Heart left ventricle (tissue), 16 donors: ENCODE measurements at regions not wholly inside any gene's neighbourhood (a gene's known extent, or its start where the extent isn't known, plus 50 kb on each side); places are given as distances from the start of the nearest gene placed in this dataset.
A peak's percentile ranks its signal among the peaks of the same experiment; 100 is the strongest.

Experiments used
- ATAC-seq, 4 donors: fragments of 200-7000 bp; cut with Tn5 transposase; one replicate each; pipeline ENCODE4 v1.9.1; 2020 to 2022; ENCODE audit warnings: moderate library complexity in 4 of 4, mild to moderate bottlenecking in 3 of 4, moderate number of reproducible peaks in 1 of 4
- DNase-seq, 5 donors: peaks; one replicate each; pipeline ENCODE4 v3.0.0-alpha.2; 2020
- H3K27ac ChIP-seq, 12 donors: fragments of 200-600 bp; sonication (generic) in 4 of 12; one replicate each; pipeline versions ENCODE4 v1.5.0 to v1.8.0; 2016 to 2022; ENCODE audit warnings: mild to moderate bottlenecking in 2 of 12
- H3K27me3 ChIP-seq, 9 donors: fragments of 200-600 bp; sonication (generic) in 2 of 9; one replicate each; pipeline versions ENCODE4 v1.5.1 to v1.8.0; 2016 to 2022; ENCODE audit warnings: mild to moderate bottlenecking in 3 of 9
- H3K36me3 ChIP-seq, 9 donors: fragments of 200-600 bp; sonication (generic) in 2 of 9; one replicate each; pipeline versions ENCODE4 v1.5.0 to v1.8.0; 2018 to 2022; ENCODE audit warnings: mild to moderate bottlenecking in 2 of 9
- H3K4me1 ChIP-seq, 12 donors: fragments of 200-600 bp; sonication (generic) in 4 of 12; one replicate each; pipeline versions ENCODE4 v1.5.0 to v1.8.0; 2016 to 2022; ENCODE audit warnings: mild to moderate bottlenecking in 3 of 12
- H3K4me3 ChIP-seq, 12 donors: fragments of 200-600 bp; sonication (generic) in 4 of 12; one replicate each; pipeline versions ENCODE4 v1.5.0 to v1.8.0; 2017 to 2022; ENCODE audit warnings: mild to moderate bottlenecking in 9 of 12, moderate library complexity in 4 of 12
- H3K9me3 ChIP-seq, 12 donors: fragments of 200-600 bp; sonication (generic) in 4 of 12; one replicate each; pipeline versions ENCODE4 v1.5.0 to v1.8.0; 2016 to 2022; ENCODE audit warnings: mild to moderate bottlenecking in 1 of 12
- POLR2A ChIP-seq, 2 donors: fragments of 450-650 bp; IDR thresholded peaks; one replicate each; pipeline ENCODE4 v1.6.1; 2017; ENCODE audit warnings: antibody characterized with exemption in 2 of 2, mild to moderate bottlenecking in 2 of 2, moderate library complexity in 2 of 2
- WGBS, 4 donors: extraction: QIAGEN DNeasy Blood & Tissue Kit in 2 of 4; methylation state at CpG; one replicate each; pipeline versions ENCODE4 v1.1.5 to v1.1.7; 2013 to 2018; 5-methylcytosine and 5-hydroxymethylcytosine counted together
- intact Hi-C, 10 donors: fragments of 100-400 bp; cut with DNase I; formaldehyde crosslinking; loops; one replicate each; pipeline versions ENCODE4 v1.11.1 to v1.14.2; 2022
- TF ChIP-seq, protein P1 (sequence below), 12 donors: fragments of 200-600 bp; sonication (generic) in 4 of 12; IDR thresholded peaks; one replicate each; pipeline versions ENCODE4 v1.5.0 to v1.8.0; 2018 to 2022; ENCODE audit warnings: antibody characterized with exemption in 12 of 12, mild to moderate bottlenecking in 5 of 12
- donor health status: ischemic (EF 13 %, LVEDD 7.1; RV severe dilation, severe dysfunction).
- donor health status: healthy with polysubstance abuse.
- donor health status: DM: no; HTN: yes; CAD: no.
- donor health status: DM: no; HTN: no; CAD: no.
- donor health status: ischemic (EF 25% LVEDD 6.9; RV normal size, moderate dysfunction).
- donor health status: ischemic (EF 25% LVEDD 5.7; RV mildly dilated, moderate dysfunction).
- donor health status: healthy.
- donor health status: DM: yes; HTN: yes; CAD: no.
- donor health status: ischemic (EF 35%, LVEDD 5.7; RV mildly dilated, moderate dysfunction).
- donor health status: nonischemic (EF 11% LVEDD 7.7; RV severe dilation, severe dysfunction).
- donor health status: DM: yes; HTN: yes; CAD: no.
- donor health status: PGD.
- donor health status: ischemic (EF 29% LVEDD 5.4; RV normal size, mild dysfunction).
- donor health status: nonischemic (EF 23%, LVEDD 6.1; RV moderate dilation, normal function).

- H3K9me3 ChIP-seq = no peaks in the 10 kb centered on the region
- intact Hi-C loops = loop anchor here in 2 of 10 donors (5.0 kb wide), 2 partner anchors 59 to 444 kb away; partner anchors contain the start of gene PLPP3 (in 1 of the 2)
- peak in 1 of 4 donors; percentile 18 for ATAC-seq
- H3K4me1 ChIP-seq = peaks cover 0 to 25% (median 9%) of the 10 kb centered on the region in 12 donors
- H3K27me3 ChIP-seq = no peaks in the 10 kb centered on the region
- H3K27ac ChIP-seq = peak overlapping the region in 1 of 12 donors; percentile 26
- 71 to 82% (median 76%) methylated on average over 7 of the region's 7 CpGs for WGBS, 4 donors
- no peak overlapping the region for H3K4me3 ChIP-seq
- DNase-seq = no peak
- TF ChIP-seq POLR2A (IDR thresholded peaks at IDR 0.05) = no peak
- TF ChIP-seq, protein P1, sequence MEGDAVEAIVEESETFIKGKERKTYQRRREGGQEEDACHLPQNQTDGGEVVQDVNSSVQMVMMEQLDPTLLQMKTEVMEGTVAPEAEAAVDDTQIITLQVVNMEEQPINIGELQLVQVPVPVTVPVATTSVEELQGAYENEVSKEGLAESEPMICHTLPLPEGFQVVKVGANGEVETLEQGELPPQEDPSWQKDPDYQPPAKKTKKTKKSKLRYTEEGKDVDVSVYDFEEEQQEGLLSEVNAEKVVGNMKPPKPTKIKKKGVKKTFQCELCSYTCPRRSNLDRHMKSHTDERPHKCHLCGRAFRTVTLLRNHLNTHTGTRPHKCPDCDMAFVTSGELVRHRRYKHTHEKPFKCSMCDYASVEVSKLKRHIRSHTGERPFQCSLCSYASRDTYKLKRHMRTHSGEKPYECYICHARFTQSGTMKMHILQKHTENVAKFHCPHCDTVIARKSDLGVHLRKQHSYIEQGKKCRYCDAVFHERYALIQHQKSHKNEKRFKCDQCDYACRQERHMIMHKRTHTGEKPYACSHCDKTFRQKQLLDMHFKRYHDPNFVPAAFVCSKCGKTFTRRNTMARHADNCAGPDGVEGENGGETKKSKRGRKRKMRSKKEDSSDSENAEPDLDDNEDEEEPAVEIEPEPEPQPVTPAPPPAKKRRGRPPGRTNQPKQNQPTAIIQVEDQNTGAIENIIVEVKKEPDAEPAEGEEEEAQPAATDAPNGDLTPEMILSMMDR (IDR thresholded peaks at IDR 0.05) = no peak
- no peaks in the 10 kb centered on the region for H3K36me3 ChIP-seq
Observed at GRCh38 chr1:56133522-56134472, 445.6 kb downstream of the PLPP3 start.

DNA sequence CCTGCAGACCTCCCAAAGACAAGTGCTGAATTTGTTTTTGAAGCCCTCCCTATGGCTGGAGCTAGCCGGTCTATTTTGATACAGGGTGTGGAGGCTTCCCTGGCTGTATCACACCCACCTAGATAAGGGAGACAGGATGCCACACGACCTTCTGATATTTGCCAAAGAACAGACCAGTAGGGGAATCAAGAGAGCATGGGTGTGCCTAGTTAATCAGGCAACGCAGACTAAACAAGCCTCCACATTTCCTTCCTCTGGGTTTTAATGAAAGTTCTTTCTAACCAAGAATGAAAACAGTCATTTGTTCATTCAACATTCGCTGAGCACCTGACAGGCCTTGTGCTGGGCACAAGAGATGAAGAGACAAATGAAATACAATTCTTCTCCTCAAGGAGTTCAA is 446.8 kb downstream of the PLPP3 start:
- no peaks in the 10 kb centered on the region for H3K36me3 ChIP-seq
- ATAC-seq (peak; percentile 81 to 95 (median 90)), DNase-seq (peak in 1 of 5 donors; percentile 29)
- peak overlapping the region in 6 of 12 donors; percentile 11 to 35 (median 28) for H3K27ac ChIP-seq
- H3K27me3 ChIP-seq = no peaks in the 10 kb centered on the region
- 22 to 30% (median 26%) methylated on average over 4 of the region's 4 CpGs for WGBS, 4 donors
- no peak overlapping the region for H3K4me3 ChIP-seq
- H3K4me1 ChIP-seq = peaks cover 0 to 25% (median 9%) of the 10 kb centered on the region in 12 donors
- intact Hi-C loops = loop anchor here in 2 of 10 donors (5.0 kb wide), 2 partner anchors 60 to 445 kb away; partner anchors contain the start of gene PLPP3 (in 1 of the 2)
- no peaks in the 10 kb centered on the region for H3K9me3 ChIP-seq
- TF ChIP-seq POLR2A (IDR thresholded peaks at IDR 0.05) = no peak
- TF ChIP-seq, protein P1 (IDR thresholded peaks at IDR 0.05) = no peak

DNA sequence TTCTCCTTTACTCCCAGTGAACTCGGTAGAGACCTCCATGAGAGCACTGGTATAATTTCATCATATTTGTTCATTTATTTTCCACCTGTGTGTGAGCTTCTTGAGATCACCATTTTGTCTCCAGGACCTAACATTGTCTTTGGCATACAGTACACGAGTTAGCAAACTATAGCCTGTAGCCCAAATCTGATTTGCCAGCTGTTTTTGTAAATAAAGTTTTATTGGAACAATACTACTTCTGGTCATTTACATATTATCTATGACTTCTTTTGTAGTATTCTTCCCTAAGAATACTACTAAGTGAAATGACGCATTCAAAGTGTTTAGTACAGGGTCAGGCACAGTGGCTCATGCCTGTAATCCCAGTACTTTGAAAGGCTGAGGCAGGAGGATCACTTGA is 449.5 kb downstream of the PLPP3 start:
- TF ChIP-seq, protein P1 (IDR thresholded peaks at IDR 0.05) = no peak
- TF ChIP-seq POLR2A (IDR thresholded peaks at IDR 0.05) = no peak
- DNase-seq (no peak), ATAC-seq (no peak)
- 82 to 95% (median 95%) methylated on average over 3 of the region's 3 CpGs for WGBS, 4 donors
- no peak overlapping the region for H3K4me3 ChIP-seq
- H3K27me3 ChIP-seq = no peaks in the 10 kb centered on the region
- intact Hi-C loops = loop anchor here in 2 of 10 donors (5.0 kb wide), 2 partner anchors 62 to 447 kb away; partner anchors contain the start of gene PLPP3 (in 1 of the 2)
- peaks cover 0 to 6% (median 0%) of the 10 kb centered on the region in 12 donors for H3K9me3 ChIP-seq
- peaks cover 0 to 25% (median 9%) of the 10 kb centered on the region in 12 donors for H3K4me1 ChIP-seq
- no peaks in the 10 kb centered on the region for H3K36me3 ChIP-seq
- no peak overlapping the region for H3K27ac ChIP-seq

GRCh38 chr1:56125316-56125715 is 454.0 kb downstream of the PLPP3 start:
- 75 to 94% (median 92%) methylated on average over 3 of the region's 3 CpGs for WGBS, 4 donors
- ATAC-seq = no peak

More at GRCh38 chr1:56125316-56125715, 454.0 kb downstream of the PLPP3 start:
- Histone ChIP-seq H3K4me3 (no peak overlapping the region), H3K36me3 (no peaks in the 10 kb centered on the region), H3K27me3 (no peaks in the 10 kb centered on the region), H3K9me3 (peaks cover 0 to 24% (median 5%) of the 10 kb centered on the region in 12 donors), H3K4me1 (no peaks in the 10 kb centered on the region), H3K27ac (no peak overlapping the region)
- intact Hi-C loops = no loop called here
- TF ChIP-seq POLR2A (IDR thresholded peaks at IDR 0.05) = no peak
- no peak for DNase-seq
